ENCODE measurements at regions not wholly inside any gene's neighbourhood (a gene's known extent, or its start where the extent isn't known, plus 50 kb on each side); places are given as distances from the start of the nearest gene placed in this dataset.
A peak's percentile ranks its signal among the peaks of the same experiment; 100 is the strongest.
"Not testable (repeated sequence)": the region's sequence is repeated elsewhere in the genome, so short reads cannot be mapped to it uniquely, and the experiment has no call there.

GRCh38 chr9:97791542-97791941 lies 61.5 kb upstream of the FOXE1 start:
- no peaks in the 10 kb centered on the region for H3K9me3 Mint-ChIP-seq
- ChIA-PET CTCF (no interaction called here), POLR2A (no interaction called here)

DNA sequence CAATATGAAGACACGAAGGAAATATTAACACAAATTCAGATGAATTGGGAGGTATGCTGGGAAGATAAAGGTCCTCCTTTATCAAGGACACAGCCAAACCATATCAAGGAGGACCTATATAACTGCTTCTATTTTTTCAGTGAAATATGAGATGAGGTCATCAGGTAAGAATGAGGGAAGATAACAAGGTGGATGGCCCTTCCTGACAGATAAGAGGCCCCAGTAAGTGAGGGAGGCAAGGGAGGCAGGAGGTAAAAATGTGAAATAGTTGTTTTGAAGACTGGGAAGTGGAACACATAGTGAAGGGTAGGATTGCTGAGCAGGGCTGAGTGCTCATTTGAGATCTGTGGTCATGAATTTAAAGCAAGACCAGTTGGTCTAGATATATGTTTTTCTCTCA lies 60.0 kb upstream of the FOXE1 start:
- Mint-ChIP-seq H3K4me3 (no peak overlapping the region), H3K27me3 (peaks cover 6 to 8% of the 10 kb centered on the region in 2 donors), H3K36me3 (no peaks in the 10 kb centered on the region), H3K27ac (no peak overlapping the region), H3K9me3 (no peaks in the 10 kb centered on the region), H3K4me1 (no peaks in the 10 kb centered on the region)
- no peaks in the 10 kb centered on the region for H3K27me3 ChIP-seq (replicated peaks in 1 of 2; ENCODE audit: control insufficient read depth in 2 of 2, extremely low read depth in 1 of 2, insufficient read depth in 2 of 2, low read length in 1 of 2)
- H3K4me1 ChIP-seq (ENCODE audit: control insufficient read depth in 1 of 2, extremely low read depth in 1 of 2, insufficient read depth in 2 of 2, low read length in 2 of 2) = no peaks in the 10 kb centered on the region
- POLR2A ChIA-PET = no interaction called here
- no peak for DNase-seq
- no peaks in the 10 kb centered on the region for H3K9me3 ChIP-seq
- H3K36me3 ChIP-seq (ENCODE audit: control insufficient read depth in 2 of 2, extremely low read depth in 1 of 2, insufficient read depth in 1 of 2, low read length in 1 of 2) = no peaks in the 10 kb centered on the region
- WGBS (ENCODE audit: insufficient coverage) = no CpG with 5 or more reads among the region's 1 CpG
- H3K4me3 ChIP-seq (ENCODE audit: control insufficient read depth in 1 of 2, extremely low read depth in 1 of 2, low read length in 1 of 2) = no peak overlapping the region
- ATAC-seq (replicated peaks in 1 of 4) = no peak
- CTCF ChIA-PET = no interaction called here
- H3K27ac ChIP-seq (ENCODE audit: low read length) = no peak overlapping the region

More at GRCh38 chr9:97791542-97791941, 61.5 kb upstream of the FOXE1 start:
- H3K4me1 Mint-ChIP-seq = no peaks in the 10 kb centered on the region
- no peak overlapping the region for H3K4me3 ChIP-seq (ENCODE audit: control insufficient read depth in 1 of 2, extremely low read depth in 1 of 2, low read length in 1 of 2)
- no CpG with 5 or more reads among the region's 4 CpGs for WGBS (ENCODE audit: insufficient coverage)
- ATAC-seq (replicated peaks in 1 of 4) (no peak), DNase-seq (no peak)
- no peaks in the 10 kb centered on the region for H3K9me3 ChIP-seq
- no peaks in the 10 kb centered on the region for H3K36me3 Mint-ChIP-seq
- H3K4me1 ChIP-seq (ENCODE audit: control insufficient read depth in 1 of 2, extremely low read depth in 1 of 2, insufficient read depth in 2 of 2, low read length in 2 of 2) = no peaks in the 10 kb centered on the region
- peaks cover 8 to 12% of the 10 kb centered on the region in 2 donors for H3K27me3 Mint-ChIP-seq
- no peak overlapping the region for H3K27ac ChIP-seq (ENCODE audit: low read length)
- no peak overlapping the region for H3K4me3 Mint-ChIP-seq
- H3K36me3 ChIP-seq (ENCODE audit: control insufficient read depth in 2 of 2, extremely low read depth in 1 of 2, insufficient read depth in 1 of 2, low read length in 1 of 2) = no peaks in the 10 kb centered on the region
- H3K27ac Mint-ChIP-seq = no peak overlapping the region
- peaks cover 0 to 7% of the 10 kb centered on the region in 2 experiments for H3K27me3 ChIP-seq (replicated peaks in 1 of 2; ENCODE audit: control insufficient read depth in 2 of 2, extremely low read depth in 1 of 2, insufficient read depth in 2 of 2, low read length in 1 of 2)

- Histone ChIP-seq H3K9me3 (no peaks in the 10 kb centered on the region), H3K36me3 (ENCODE audit: control insufficient read depth in 2 of 2, extremely low read depth in 1 of 2, insufficient read depth in 1 of 2, low read length in 1 of 2) (no peaks in the 10 kb centered on the region), H3K27ac (ENCODE audit: low read length) (no peak overlapping the region), H3K4me1 (ENCODE audit: control insufficient read depth in 1 of 2, extremely low read depth in 1 of 2, insufficient read depth in 2 of 2, low read length in 2 of 2) (no peaks in the 10 kb centered on the region), H3K27me3 (replicated peaks in 1 of 2; ENCODE audit: control insufficient read depth in 2 of 2, extremely low read depth in 1 of 2, insufficient read depth in 2 of 2, low read length in 1 of 2) (no peaks in the 10 kb centered on the region), H3K4me3 (ENCODE audit: control insufficient read depth in 1 of 2, extremely low read depth in 1 of 2, low read length in 1 of 2) (no peak overlapping the region)
- no peaks in the 10 kb centered on the region for H3K4me1 Mint-ChIP-seq
- DNase-seq (no peak), ATAC-seq (replicated peaks in 1 of 4) (no peak)
- H3K9me3 Mint-ChIP-seq = no peaks in the 10 kb centered on the region
- CTCF ChIA-PET = no interaction called here
- peaks cover 0 to 3% of the 10 kb centered on the region in 2 donors for H3K27me3 Mint-ChIP-seq
- POLR2A ChIA-PET = no interaction called here
- no peak overlapping the region for H3K27ac Mint-ChIP-seq
- no peaks in the 10 kb centered on the region for H3K36me3 Mint-ChIP-seq
- WGBS (ENCODE audit: insufficient coverage) = no CpG with 5 or more reads among the region's 1 CpG
- no peak overlapping the region for H3K4me3 Mint-ChIP-seq
These were observed 58.4 kb upstream of the FOXE1 start for GRCh38 chr9:97794666-97795065.

DNA sequence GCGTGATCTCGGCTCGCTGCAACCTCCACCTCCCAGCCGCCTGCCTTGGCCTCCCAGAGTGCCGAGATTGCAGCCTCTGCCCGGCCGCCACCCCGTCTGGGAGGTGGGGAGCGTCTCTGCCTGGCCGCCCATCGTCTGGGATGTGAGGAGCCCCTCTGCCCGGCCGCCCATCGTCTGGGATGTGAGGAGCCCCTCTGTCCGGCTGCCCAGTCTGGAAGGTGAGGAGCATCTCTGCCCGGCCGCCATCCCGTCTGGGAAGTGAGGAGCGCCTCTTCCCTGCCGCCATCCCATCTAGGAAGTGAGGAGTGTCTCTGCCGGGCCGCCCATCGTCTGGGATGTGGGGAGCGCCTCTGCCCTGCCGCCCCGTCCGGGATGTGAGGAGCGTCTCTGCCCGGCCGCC lies 56.9 kb upstream of the FOXE1 start:
- 80% methylated on average over 2 of the region's 30 CpGs for WGBS (ENCODE audit: insufficient coverage)
- H3K4me1 ChIP-seq (ENCODE audit: control insufficient read depth in 1 of 2, extremely low read depth in 1 of 2, insufficient read depth in 2 of 2, low read length in 2 of 2); H3K9me3 ChIP-seq; H3K27ac Mint-ChIP-seq; DNase-seq; H3K27me3 Mint-ChIP-seq; POLR2A ChIA-PET; H3K4me3 Mint-ChIP-seq; H3K27me3 ChIP-seq (replicated peaks in 1 of 2; ENCODE audit: control insufficient read depth in 2 of 2, extremely low read depth in 1 of 2, insufficient read depth in 2 of 2, low read length in 1 of 2); H3K4me3 ChIP-seq (ENCODE audit: control insufficient read depth in 1 of 2, extremely low read depth in 1 of 2, low read length in 1 of 2); H3K36me3 ChIP-seq (ENCODE audit: control insufficient read depth in 2 of 2, extremely low read depth in 1 of 2, insufficient read depth in 1 of 2, low read length in 1 of 2); CTCF ChIA-PET; H3K27ac ChIP-seq (ENCODE audit: low read length); ATAC-seq (replicated peaks in 1 of 4); H3K36me3 Mint-ChIP-seq; H3K4me1 Mint-ChIP-seq; H3K9me3 Mint-ChIP-seq: not testable (repeated sequence)

DNA sequence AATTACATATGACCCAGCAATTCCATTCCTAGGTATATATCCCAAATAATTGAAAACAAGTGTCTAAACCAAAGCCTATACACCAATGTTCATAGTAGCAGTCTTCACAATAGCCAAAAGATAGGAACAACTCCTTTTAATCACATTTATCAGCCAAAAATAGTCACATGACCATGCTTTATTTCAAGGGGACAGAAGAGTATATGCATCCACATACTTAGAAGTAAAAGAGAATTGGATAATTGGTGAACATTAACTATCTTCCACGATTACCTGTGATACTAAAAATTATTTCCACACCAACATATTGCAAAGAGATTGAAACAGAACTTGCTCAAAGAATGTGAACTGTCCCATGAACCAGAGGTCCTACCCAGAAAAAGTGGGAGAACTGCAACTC lies 51.8 kb upstream of the FOXE1 start:
- ATAC-seq (replicated peaks in 1 of 4) (no peak), DNase-seq (no peak)
- Histone ChIP-seq H3K4me1 (ENCODE audit: control insufficient read depth in 1 of 2, extremely low read depth in 1 of 2, insufficient read depth in 2 of 2, low read length in 2 of 2) (peaks cover 0 to 12% of the 10 kb centered on the region in 2 experiments), H3K27me3 (replicated peaks in 1 of 2; ENCODE audit: control insufficient read depth in 2 of 2, extremely low read depth in 1 of 2, insufficient read depth in 2 of 2, low read length in 1 of 2) (peaks cover 4 to 14% of the 10 kb centered on the region in 2 experiments), H3K36me3 (ENCODE audit: control insufficient read depth in 2 of 2, extremely low read depth in 1 of 2, insufficient read depth in 1 of 2, low read length in 1 of 2) (no peaks in the 10 kb centered on the region), H3K9me3 (no peaks in the 10 kb centered on the region), H3K4me3 (ENCODE audit: control insufficient read depth in 1 of 2, extremely low read depth in 1 of 2, low read length in 1 of 2) (no peak overlapping the region), H3K27ac (ENCODE audit: low read length) (no peak overlapping the region)
- Mint-ChIP-seq H3K27me3 (peaks cover 8 to 17% of the 10 kb centered on the region in 2 donors), H3K4me1 (peaks cover 5 to 20% (median 10%) of the 10 kb centered on the region in 3 donors), H3K9me3 (no peaks in the 10 kb centered on the region), H3K36me3 (no peaks in the 10 kb centered on the region), H3K27ac (no peak overlapping the region), H3K4me3 (no peak overlapping the region)
- no CpG with 5 or more reads among the region's 1 CpG for WGBS (ENCODE audit: insufficient coverage)
- ChIA-PET POLR2A (interaction anchor here in 1 of 2 donors (0.7 kb wide), 1 partner anchor 102 kb away, joined by 3 read pairs; no protein-coding TSS in a partner anchor), CTCF (interaction anchor here in 1 of 2 donors (0.7 kb wide), 1 partner anchor 389 kb away, joined by 3 read pairs; no protein-coding TSS in a partner anchor)

DNA sequence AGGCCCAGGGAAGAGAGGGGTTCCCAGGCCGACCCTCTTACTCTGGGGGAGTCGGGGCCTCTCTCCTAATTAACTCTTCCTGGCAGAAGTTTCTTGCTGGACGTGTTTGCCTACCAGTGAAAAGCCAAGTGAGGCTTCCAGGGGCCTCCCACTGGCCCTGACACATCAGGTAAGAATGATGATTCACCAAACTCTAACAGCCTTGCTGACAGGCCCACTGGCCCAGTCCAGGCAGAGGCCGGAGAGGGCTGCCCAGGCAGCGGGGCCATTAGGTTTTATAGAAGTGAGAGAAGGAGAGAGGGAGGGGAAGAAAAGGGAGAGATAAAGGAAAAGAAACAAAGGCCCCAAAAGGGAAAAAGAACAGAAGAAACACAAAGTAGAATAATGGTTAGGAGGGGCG lies 50.8 kb upstream of the FOXE1 start:
- Histone ChIP-seq H3K36me3 (ENCODE audit: control insufficient read depth in 2 of 2, extremely low read depth in 1 of 2, insufficient read depth in 1 of 2, low read length in 1 of 2) (no peaks in the 10 kb centered on the region), H3K27me3 (replicated peaks in 1 of 2; ENCODE audit: control insufficient read depth in 2 of 2, extremely low read depth in 1 of 2, insufficient read depth in 2 of 2, low read length in 1 of 2) (peaks cover 6 to 14% of the 10 kb centered on the region in 2 experiments), H3K27ac (ENCODE audit: low read length) (no peak overlapping the region), H3K9me3 (no peaks in the 10 kb centered on the region), H3K4me3 (ENCODE audit: control insufficient read depth in 1 of 2, extremely low read depth in 1 of 2, low read length in 1 of 2) (no peak overlapping the region), H3K4me1 (ENCODE audit: control insufficient read depth in 1 of 2, extremely low read depth in 1 of 2, insufficient read depth in 2 of 2, low read length in 2 of 2) (peaks cover 0 to 12% of the 10 kb centered on the region in 2 experiments)
- no CpG with 5 or more reads among the region's 6 CpGs for WGBS (ENCODE audit: insufficient coverage)
- Mint-ChIP-seq H3K4me1 (peaks cover 5 to 20% (median 10%) of the 10 kb centered on the region in 3 donors), H3K27ac (peak overlapping the region in 1 of 2 donors; percentile 6), H3K36me3 (no peaks in the 10 kb centered on the region), H3K9me3 (no peaks in the 10 kb centered on the region), H3K4me3 (peak overlapping the region; percentile 71 to 80 (median 75)), H3K27me3 (peaks cover 12 to 19% of the 10 kb centered on the region in 2 donors)
- ATAC-seq (replicated peaks in 1 of 4) (no peak), DNase-seq (no peak)
- CTCF ChIA-PET = interaction anchor here in 1 of 2 donors (1.2 kb wide), 1 partner anchor 39 kb away, joined by 3 read pairs; no protein-coding TSS in a partner anchor
- POLR2A ChIA-PET = no interaction called here
